CD4-positive, alpha-beta T cell (primary cell): ENCODE measurements at regions not wholly inside any gene's neighbourhood (a gene's known extent, or its start where the extent isn't known, plus 50 kb on each side); places are given as distances from the start of the nearest gene placed in this dataset.

Experiments
- ATAC-seq: fragments of 200-7000 bp; cut with Tn5 transposase; one replicate; pipeline ENCODE4 v1.10.0; 2022; ENCODE audit warnings: mild to moderate bottlenecking; ENCODE audit not compliant: poor library complexity
- CTCF ChIA-PET: fragments of 350-600 bp; sonication (Branson Sonifier 250); formaldehyde crosslinking; loops from one replicate; lab custom pipeline; 2021; ENCODE audit warnings: antibody characterized with exemption, inconsistent platforms; lab: Charles Lee
- POLR2A ChIA-PET: fragments of 350-600 bp; sonication (Branson Sonifier 250); formaldehyde crosslinking; loops from one replicate; lab custom pipeline; 2021; ENCODE audit warnings: antibody characterized with exemption, inconsistent platforms; lab: Charles Lee
- DNase-seq, 14 experiments: peaks; one replicate each; pipeline ENCODE4 v3.0.0-alpha.2; 2013 to 2020; ENCODE audit warnings: mixed read lengths in 2 of 14
- H3K27ac ChIP-seq, 2 donors: one replicate each; pipeline versions ENCODE4 v1.5.1 to v1.7.0; 2013; ENCODE audit warnings: low read length in 2 of 2, low read depth in 1 of 2, mild to moderate bottlenecking in 1 of 2
- H3K27me3 ChIP-seq, 2 experiments: 1 replicate in 1 of 2; 2 replicates in 1 of 2; pipeline versions ENCODE4 v1.6.1 to v1.7.0; 2013; ENCODE audit warnings: low read length in 2 of 2, control low read depth in 1 of 2, mild to moderate bottlenecking in 1 of 2, moderate library complexity in 1 of 2; ENCODE audit not compliant: insufficient read depth in 2 of 2, control insufficient read depth in 1 of 2
- H3K36me3 ChIP-seq: one replicate; pipeline ENCODE4 v1.6.1; 2013; ENCODE audit warnings: low read length, control low read depth; ENCODE audit not compliant: insufficient read depth
- H3K4me1 ChIP-seq: one replicate; pipeline ENCODE4 v1.6.1; 2013; ENCODE audit warnings: low read length, control low read depth; ENCODE audit not compliant: insufficient read depth
- H3K4me3 ChIP-seq: one replicate; pipeline ENCODE4 v1.5.1; 2013; ENCODE audit warnings: mild to moderate bottlenecking, low read length, moderate library complexity
- H3K9me3 ChIP-seq, 2 experiments: 1 replicate in 1 of 2; 2 replicates in 1 of 2; pipeline versions ENCODE4 v1.6.1 to v1.7.0; 2013; ENCODE audit warnings: low read length in 2 of 2, mild to moderate bottlenecking in 2 of 2, control low read depth in 1 of 2, moderate library complexity in 1 of 2; ENCODE audit not compliant: control insufficient read depth in 1 of 2, insufficient read depth in 1 of 2
- H3K27ac Mint-ChIP-seq: one replicate; pipeline ENCODE4 v1.8.0; 2020; ENCODE audit warnings: mixed read lengths
- H3K27me3 Mint-ChIP-seq: one replicate; pipeline ENCODE4 v1.8.0; 2021; ENCODE audit warnings: mixed read lengths
- H3K36me3 Mint-ChIP-seq: one replicate; pipeline ENCODE4 v1.8.0; 2021; ENCODE audit warnings: low read depth, mixed read lengths
- H3K4me1 Mint-ChIP-seq: one replicate; pipeline ENCODE4 v1.8.0; 2021; ENCODE audit warnings: low read depth, mixed read lengths
- H3K4me3 Mint-ChIP-seq: one replicate; pipeline ENCODE4 v1.8.0; 2020; ENCODE audit warnings: mild to moderate bottlenecking, mixed read lengths
- H3K9me3 Mint-ChIP-seq: one replicate; pipeline ENCODE4 v1.8.0; 2020; ENCODE audit warnings: mixed read lengths
- CTCF ChIP-seq: fragments of 200-600 bp; IDR thresholded peaks from one replicate; pipeline ENCODE4 v1.8.0; 2022; ENCODE audit warnings: antibody characterized with exemption, mild to moderate bottlenecking
- intact Hi-C, 2 experiments: fragments of 100-400 bp; cut with DNase I in 1 of 2; cut with micrococcal nuclease in 1 of 2; formaldehyde crosslinking; loops; one replicate each; pipeline versions ENCODE4 v1.15.1 to v1.9.0; 2023 to 2025; cut with DNase I, micrococcal nuclease

DNA sequence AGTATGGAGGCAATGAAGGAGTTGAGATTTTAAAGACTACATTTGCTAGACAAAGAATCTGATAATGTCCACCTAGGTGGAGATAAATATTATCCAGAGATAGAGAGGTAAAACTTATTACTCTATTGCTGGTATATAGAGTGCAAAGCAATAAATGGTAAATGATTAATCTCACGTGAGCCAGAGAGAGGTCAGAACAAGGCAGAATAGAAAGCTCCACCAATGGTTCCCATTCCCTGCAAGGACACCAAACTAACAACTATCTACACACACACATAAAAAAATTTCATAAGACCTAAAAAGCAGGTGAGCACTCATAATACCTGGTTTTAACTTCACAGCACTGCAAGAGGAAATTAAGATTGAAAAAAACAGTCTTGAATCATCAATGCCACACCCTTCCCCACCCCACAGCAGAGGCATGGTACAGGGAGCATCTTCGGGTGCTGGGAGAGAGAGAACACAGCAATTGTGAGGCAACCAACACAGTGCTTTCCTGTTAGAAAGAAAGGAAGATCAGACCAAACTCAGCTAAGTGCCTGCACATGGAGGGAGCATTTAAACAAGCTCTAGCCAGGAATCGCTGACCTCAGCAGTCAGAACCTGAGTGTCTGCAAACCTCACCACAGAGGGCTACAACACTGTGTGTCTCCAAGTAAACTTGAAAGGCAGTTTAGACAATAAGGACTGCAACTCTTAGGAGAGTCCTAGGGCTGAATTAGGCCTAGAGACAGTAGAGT, 1432.6 kb upstream of the TMEFF2 start:
- TF ChIP-seq CTCF, result no peak
- Mint-ChIP-seq H3K27me3 (no peaks in the 10 kb centered on the region), H3K27ac (no peak overlapping the region), H3K4me3 (no peak overlapping the region), H3K9me3 (peaks cover 5% of the 10 kb centered on the region), H3K4me1 (no peaks in the 10 kb centered on the region), H3K36me3 (no peaks in the 10 kb centered on the region)
- ChIA-PET POLR2A (no interaction called here), CTCF (no interaction called here)
- Histone ChIP-seq H3K36me3 (no peaks in the 10 kb centered on the region), H3K9me3 (no peaks in the 10 kb centered on the region), H3K27ac (no peak overlapping the region), H3K4me1 (no peaks in the 10 kb centered on the region), H3K27me3 (no peaks in the 10 kb centered on the region), H3K4me3 (no peak overlapping the region)
- intact Hi-C loops, result no loop called here
- no peak for ATAC-seq
- no peak for DNase-seq

DNA sequence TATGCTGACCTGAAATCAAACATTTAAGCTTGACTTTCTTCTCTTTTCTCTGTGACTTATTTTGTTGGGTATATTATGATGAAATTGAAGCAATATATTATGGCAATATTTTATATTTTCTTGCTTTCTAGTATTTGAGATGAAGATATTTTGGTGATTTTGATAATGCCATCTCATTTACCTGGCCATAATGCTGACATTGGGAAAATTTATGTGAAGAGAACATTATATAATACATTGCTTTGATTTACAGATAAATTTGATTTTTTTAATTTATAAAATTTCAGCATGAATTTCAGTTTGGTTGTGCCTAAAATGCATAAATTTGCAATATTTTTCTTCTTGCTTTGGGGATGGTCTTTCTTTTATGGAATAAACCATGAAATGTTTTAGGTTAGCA, 1413.7 kb upstream of the TMEFF2 start:
- Histone ChIP-seq H3K36me3 (no peaks in the 10 kb centered on the region), H3K27ac (no peak overlapping the region), H3K4me3 (no peak overlapping the region), H3K4me1 (no peaks in the 10 kb centered on the region), H3K9me3 (no peaks in the 10 kb centered on the region), H3K27me3 (no peaks in the 10 kb centered on the region)
- TF ChIP-seq CTCF, result no peak
- ChIA-PET CTCF (no interaction called here), POLR2A (no interaction called here)
- intact Hi-C loops, result no loop called here
- ATAC-seq (no peak), DNase-seq (no peak)
- no peaks in the 10 kb centered on the region for H3K4me1 Mint-ChIP-seq
- H3K27me3 Mint-ChIP-seq, result no peaks in the 10 kb centered on the region
- no peak overlapping the region for H3K4me3 Mint-ChIP-seq
- H3K9me3 Mint-ChIP-seq, result peaks cover 3% of the 10 kb centered on the region
- H3K36me3 Mint-ChIP-seq, result no peaks in the 10 kb centered on the region
- H3K27ac Mint-ChIP-seq, result no peak overlapping the region

GRCh38 chr2:193590831-193591230, 1396.1 kb upstream of the TMEFF2 start:
- Histone ChIP-seq H3K36me3 (no peaks in the 10 kb centered on the region), H3K27ac (no peak overlapping the region), H3K4me3 (no peak overlapping the region), H3K4me1 (no peaks in the 10 kb centered on the region), H3K9me3 (peaks cover 5 to 8% of the 10 kb centered on the region in 2 experiments), H3K27me3 (no peaks in the 10 kb centered on the region)
- ATAC-seq (no peak), DNase-seq (no peak)
- POLR2A ChIA-PET, result no interaction called here
- TF ChIP-seq CTCF, result no peak
- Mint-ChIP-seq H3K4me3 (no peak overlapping the region), H3K9me3 (peaks cover 4% of the 10 kb centered on the region), H3K36me3 (no peaks in the 10 kb centered on the region), H3K4me1 (no peaks in the 10 kb centered on the region), H3K27me3 (no peaks in the 10 kb centered on the region), H3K27ac (no peak overlapping the region)
- intact Hi-C loops, result no loop called here
- CTCF ChIA-PET, result no interaction called here
